GM23338 (cell line): ENCODE measurements at regions not wholly inside any gene's neighbourhood (a gene's known extent, or its start where the extent isn't known, plus 50 kb on each side); places are given as distances from the start of the nearest gene placed in this dataset.

Experiments
- ATAC-seq: fragments of 200-7000 bp; cut with Tn5 transposase; 3 replicates; pipeline ENCODE4 v1.9.1; 2020
- DNase-seq: peaks from one replicate; pipeline ENCODE4 v3.0.0-alpha.2; 2015; ENCODE audit warnings: low spot score
- H2AFZ ChIP-seq: fragments of 200-600 bp; sonication (generic); 2 replicates; pipeline ENCODE4 v1.8.0; 2016; ENCODE audit warnings: antibody characterized with exemption, mild to moderate bottlenecking, moderate library complexity
- H3F3A ChIP-seq: fragments of 200-600 bp; sonication (generic); replicated peaks from 2 replicates; pipeline ENCODE4 v1.8.0; 2017; ENCODE audit warnings: antibody characterized with exemption, mixed run types, low read depth
- H3K27ac ChIP-seq: fragments of 200-600 bp; sonication (generic); 2 replicates; pipeline ENCODE4 v1.6.1; 2016; ENCODE audit warnings: low read depth
- H3K27me3 ChIP-seq: fragments of 200-600 bp; sonication (generic); 2 replicates; pipeline ENCODE4 v1.8.0; 2016; ENCODE audit warnings: mild to moderate bottlenecking, mixed run types, moderate library complexity; ENCODE audit not compliant: insufficient read depth
- H3K36me3 ChIP-seq: fragments of 200-600 bp; sonication (generic); 2 replicates; pipeline ENCODE4 v1.8.0; 2016; ENCODE audit warnings: mild to moderate bottlenecking; ENCODE audit not compliant: insufficient read depth
- H3K4me1 ChIP-seq: fragments of 200-600 bp; sonication (generic); 2 replicates; pipeline ENCODE4 v1.8.0; 2016; ENCODE audit warnings: mild to moderate bottlenecking, moderate library complexity; ENCODE audit not compliant: insufficient read depth
- H3K4me2 ChIP-seq: fragments of 200-600 bp; sonication (generic); 2 replicates; pipeline ENCODE4 v1.7.1; 2017; ENCODE audit warnings: mixed run types
- H3K4me3 ChIP-seq: fragments of 200-600 bp; sonication (generic); 2 replicates; pipeline ENCODE4 v1.6.1; 2016; ENCODE audit warnings: mixed run types
- H3K79me2 ChIP-seq: fragments of 200-600 bp; sonication (generic); replicated peaks from 2 replicates; pipeline ENCODE4 v1.8.0; 2017; ENCODE audit warnings: mild to moderate bottlenecking; ENCODE audit not compliant: insufficient read depth
- H3K9me2 ChIP-seq: fragments of 200-600 bp; sonication (generic); 2 replicates; pipeline ENCODE4 v1.8.0; 2017; ENCODE audit not compliant: insufficient read depth
- H4K20me1 ChIP-seq: fragments of 200-600 bp; sonication (generic); replicated peaks from 2 replicates; pipeline ENCODE4 v1.8.0; 2017; ENCODE audit warnings: mild to moderate bottlenecking; ENCODE audit not compliant: insufficient read depth
- H3K27ac Mint-ChIP-seq: 2 replicates; pipeline ENCODE4 v1.8.0; 2020; ENCODE audit warnings: inconsistent platforms, mild to moderate bottlenecking, moderate library complexity, mixed read lengths
- H3K27me3 Mint-ChIP-seq: 3 replicates; pipeline ENCODE4 v1.8.0; 2022; ENCODE audit warnings: low read depth, mild to moderate bottlenecking, moderate library complexity, mixed read lengths, inconsistent platforms; ENCODE audit not compliant: insufficient read depth, poor library complexity
- H3K36me3 Mint-ChIP-seq: 3 replicates; pipeline ENCODE4 v1.8.0; 2021; ENCODE audit warnings: low read depth, mild to moderate bottlenecking, inconsistent platforms, moderate library complexity, mixed read lengths
- H3K4me1 Mint-ChIP-seq: 3 replicates; pipeline ENCODE4 v1.8.0; 2020; ENCODE audit warnings: mild to moderate bottlenecking, inconsistent platforms, mixed read lengths
- H3K4me3 Mint-ChIP-seq: 3 replicates; pipeline ENCODE4 v1.8.0; 2021; ENCODE audit warnings: moderate library complexity, mild to moderate bottlenecking, inconsistent platforms, mixed read lengths
- H3K9me3 Mint-ChIP-seq: 3 replicates; pipeline ENCODE4 v1.8.0; 2020; ENCODE audit warnings: moderate library complexity, mild to moderate bottlenecking, inconsistent platforms, mixed read lengths
- JUNB ChIP-seq: IDR thresholded peaks from one replicate; pipeline ENCODE4 v1.6.1; 2016; ENCODE audit warnings: antibody characterized with exemption; ENCODE audit not compliant: unreplicated experiment
- NANOG ChIP-seq: IDR thresholded peaks from 2 replicates; pipeline ENCODE4 v1.6.1; 2016; ENCODE audit warnings: antibody characterized with exemption, borderline replicate concordance
- POLR2AphosphoS5 ChIP-seq: IDR thresholded peaks from 2 replicates; pipeline ENCODE4 v1.6.1; 2016; ENCODE audit warnings: antibody characterized with exemption, low read depth
- REST ChIP-seq: IDR thresholded peaks from one replicate; pipeline ENCODE4 v1.6.1; 2018; ENCODE audit warnings: antibody characterized with exemption; ENCODE audit not compliant: unreplicated experiment
- STAT1 ChIP-seq: IDR thresholded peaks from one replicate; pipeline ENCODE4 v1.6.1; 2016; ENCODE audit warnings: antibody characterized with exemption; ENCODE audit not compliant: unreplicated experiment
- ZNF114 ChIP-seq: fragments of 250-450 bp; sonication (Bioruptor Pico); IDR thresholded peaks from 2 replicates; pipeline ENCODE4 v1.5.0; 2020; ENCODE audit warnings: mild to moderate bottlenecking, moderate library complexity
- ZNF331 ChIP-seq: fragments of 250-450 bp; sonication (Bioruptor Pico); IDR thresholded peaks from 2 replicates; pipeline ENCODE4 v1.5.0; 2020; ENCODE audit warnings: low read depth, mild to moderate bottlenecking, moderate library complexity
- TF ChIP-seq, protein P1 (sequence below): fragments of 250-450 bp; sonication (Bioruptor Pico); IDR thresholded peaks from 2 replicates; pipeline ENCODE4 v1.5.0; 2020; ENCODE audit warnings: mild to moderate bottlenecking, moderate library complexity
- TF ChIP-seq, protein P2 (sequence below), 2 experiments: fragments of 200-600 bp in 1 of 2; sonication (generic) in 1 of 2; conservative IDR thresholded peaks; 2 replicates each; pipeline versions ENCODE4 v1.5.1 to v1.6.1; 2016 to 2017; ENCODE audit warnings: antibody characterized with exemption in 2 of 2, low read depth in 2 of 2, mild to moderate bottlenecking in 2 of 2, moderate library complexity in 1 of 2

GRCh38 chr13:47646298-47646697, 354.8 kb downstream of the SUCLA2 start:
- no peaks in the 10 kb centered on the region for H4K20me1 ChIP-seq
- ATAC-seq (no peak), DNase-seq (no peak)
- Mint-ChIP-seq H3K27ac (no peak overlapping the region), H3K4me1 (no peaks in the 10 kb centered on the region), H3K9me3 (no peaks in the 10 kb centered on the region), H3K36me3 (no peaks in the 10 kb centered on the region), H3K4me3 (no peak overlapping the region), H3K27me3 (no peaks in the 10 kb centered on the region)
- H3F3A ChIP-seq: no peaks in the 10 kb centered on the region
- H3K9me2 ChIP-seq: peaks cover 5% of the 10 kb centered on the region
- no peak overlapping the region for H2AFZ ChIP-seq
- H3K4me2 ChIP-seq: no peak overlapping the region
- no peaks in the 10 kb centered on the region for H3K4me1 ChIP-seq
- no peak overlapping the region for H3K4me3 ChIP-seq
- no peaks in the 10 kb centered on the region for H3K36me3 ChIP-seq
- H3K27ac ChIP-seq: no peak overlapping the region
- H3K79me2 ChIP-seq: no peaks in the 10 kb centered on the region
- TF ChIP-seq STAT1 (no peak), ZNF331 (CRISPR knock-in tag) (no peak), ZNF114 (CRISPR knock-in tag) (no peak), POLR2AphosphoS5 (no peak), JUNB (no peak), REST (no peak), NANOG (no peak)
- TF ChIP-seq, protein P1, sequence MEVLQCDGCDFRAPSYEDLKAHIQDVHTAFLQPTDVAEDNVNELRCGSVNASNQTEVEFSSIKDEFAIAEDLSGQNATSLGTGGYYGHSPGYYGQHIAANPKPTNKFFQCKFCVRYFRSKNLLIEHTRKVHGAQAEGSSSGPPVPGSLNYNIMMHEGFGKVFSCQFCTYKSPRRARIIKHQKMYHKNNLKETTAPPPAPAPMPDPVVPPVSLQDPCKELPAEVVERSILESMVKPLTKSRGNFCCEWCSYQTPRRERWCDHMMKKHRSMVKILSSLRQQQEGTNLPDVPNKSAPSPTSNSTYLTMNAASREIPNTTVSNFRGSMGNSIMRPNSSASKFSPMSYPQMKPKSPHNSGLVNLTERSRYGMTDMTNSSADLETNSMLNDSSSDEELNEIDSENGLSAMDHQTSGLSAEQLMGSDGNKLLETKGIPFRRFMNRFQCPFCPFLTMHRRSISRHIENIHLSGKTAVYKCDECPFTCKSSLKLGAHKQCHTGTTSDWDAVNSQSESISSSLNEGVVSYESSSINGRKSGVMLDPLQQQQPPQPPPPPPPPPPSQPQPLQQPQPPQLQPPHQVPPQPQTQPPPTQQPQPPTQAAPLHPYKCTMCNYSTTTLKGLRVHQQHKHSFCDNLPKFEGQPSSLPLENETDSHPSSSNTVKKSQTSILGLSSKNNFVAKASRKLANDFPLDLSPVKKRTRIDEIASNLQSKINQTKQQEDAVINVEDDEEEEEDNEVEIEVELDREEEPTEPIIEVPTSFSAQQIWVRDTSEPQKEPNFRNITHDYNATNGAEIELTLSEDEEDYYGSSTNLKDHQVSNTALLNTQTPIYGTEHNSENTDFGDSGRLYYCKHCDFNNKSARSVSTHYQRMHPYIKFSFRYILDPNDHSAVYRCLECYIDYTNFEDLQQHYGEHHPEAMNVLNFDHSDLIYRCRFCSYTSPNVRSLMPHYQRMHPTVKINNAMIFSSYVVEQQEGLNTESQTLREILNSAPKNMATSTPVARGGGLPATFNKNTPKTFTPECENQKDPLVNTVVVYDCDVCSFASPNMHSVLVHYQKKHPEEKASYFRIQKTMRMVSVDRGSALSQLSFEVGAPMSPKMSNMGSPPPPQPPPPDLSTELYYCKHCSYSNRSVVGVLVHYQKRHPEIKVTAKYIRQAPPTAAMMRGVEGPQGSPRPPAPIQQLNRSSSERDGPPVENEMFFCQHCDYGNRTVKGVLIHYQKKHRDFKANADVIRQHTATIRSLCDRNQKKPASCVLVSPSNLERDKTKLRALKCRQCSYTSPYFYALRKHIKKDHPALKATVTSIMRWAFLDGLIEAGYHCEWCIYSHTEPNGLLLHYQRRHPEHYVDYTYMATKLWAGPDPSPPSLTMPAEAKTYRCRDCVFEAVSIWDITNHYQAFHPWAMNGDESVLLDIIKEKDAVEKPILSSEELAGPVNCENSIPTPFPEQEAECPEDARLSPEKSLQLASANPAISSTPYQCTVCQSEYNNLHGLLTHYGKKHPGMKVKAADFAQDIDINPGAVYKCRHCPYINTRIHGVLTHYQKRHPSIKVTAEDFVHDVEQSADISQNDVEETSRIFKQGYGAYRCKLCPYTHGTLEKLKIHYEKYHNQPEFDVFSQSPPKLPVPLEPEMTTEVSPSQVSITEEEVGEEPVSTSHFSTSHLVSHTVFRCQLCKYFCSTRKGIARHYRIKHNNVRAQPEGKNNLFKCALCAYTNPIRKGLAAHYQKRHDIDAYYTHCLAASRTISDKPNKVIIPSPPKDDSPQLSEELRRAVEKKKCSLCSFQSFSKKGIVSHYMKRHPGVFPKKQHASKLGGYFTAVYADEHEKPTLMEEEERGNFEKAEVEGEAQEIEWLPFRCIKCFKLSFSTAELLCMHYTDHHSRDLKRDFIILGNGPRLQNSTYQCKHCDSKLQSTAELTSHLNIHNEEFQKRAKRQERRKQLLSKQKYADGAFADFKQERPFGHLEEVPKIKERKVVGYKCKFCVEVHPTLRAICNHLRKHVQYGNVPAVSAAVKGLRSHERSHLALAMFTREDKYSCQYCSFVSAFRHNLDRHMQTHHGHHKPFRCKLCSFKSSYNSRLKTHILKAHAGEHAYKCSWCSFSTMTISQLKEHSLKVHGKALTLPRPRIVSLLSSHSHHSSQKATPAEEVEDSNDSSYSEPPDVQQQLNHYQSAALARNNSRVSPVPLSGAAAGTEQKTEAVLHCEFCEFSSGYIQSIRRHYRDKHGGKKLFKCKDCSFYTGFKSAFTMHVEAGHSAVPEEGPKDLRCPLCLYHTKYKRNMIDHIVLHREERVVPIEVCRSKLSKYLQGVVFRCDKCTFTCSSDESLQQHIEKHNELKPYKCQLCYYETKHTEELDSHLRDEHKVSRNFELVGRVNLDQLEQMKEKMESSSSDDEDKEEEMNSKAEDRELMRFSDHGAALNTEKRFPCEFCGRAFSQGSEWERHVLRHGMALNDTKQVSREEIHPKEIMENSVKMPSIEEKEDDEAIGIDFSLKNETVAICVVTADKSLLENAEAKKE: no peak
- TF ChIP-seq, protein P2, sequence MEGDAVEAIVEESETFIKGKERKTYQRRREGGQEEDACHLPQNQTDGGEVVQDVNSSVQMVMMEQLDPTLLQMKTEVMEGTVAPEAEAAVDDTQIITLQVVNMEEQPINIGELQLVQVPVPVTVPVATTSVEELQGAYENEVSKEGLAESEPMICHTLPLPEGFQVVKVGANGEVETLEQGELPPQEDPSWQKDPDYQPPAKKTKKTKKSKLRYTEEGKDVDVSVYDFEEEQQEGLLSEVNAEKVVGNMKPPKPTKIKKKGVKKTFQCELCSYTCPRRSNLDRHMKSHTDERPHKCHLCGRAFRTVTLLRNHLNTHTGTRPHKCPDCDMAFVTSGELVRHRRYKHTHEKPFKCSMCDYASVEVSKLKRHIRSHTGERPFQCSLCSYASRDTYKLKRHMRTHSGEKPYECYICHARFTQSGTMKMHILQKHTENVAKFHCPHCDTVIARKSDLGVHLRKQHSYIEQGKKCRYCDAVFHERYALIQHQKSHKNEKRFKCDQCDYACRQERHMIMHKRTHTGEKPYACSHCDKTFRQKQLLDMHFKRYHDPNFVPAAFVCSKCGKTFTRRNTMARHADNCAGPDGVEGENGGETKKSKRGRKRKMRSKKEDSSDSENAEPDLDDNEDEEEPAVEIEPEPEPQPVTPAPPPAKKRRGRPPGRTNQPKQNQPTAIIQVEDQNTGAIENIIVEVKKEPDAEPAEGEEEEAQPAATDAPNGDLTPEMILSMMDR (conservative IDR thresholded peaks at IDR 0.05; ENCODE audit: low read depth in 2 of 2): no peak
- H3K27me3 ChIP-seq: no peaks in the 10 kb centered on the region
